Esophagus squamous epithelium (tissue), 4 donors: ENCODE measurements at regions not wholly inside any gene's neighbourhood (a gene's known extent, or its start where the extent isn't known, plus 50 kb on each side); places are given as distances from the start of the nearest gene placed in this dataset.

Source experiments
- POLR2A ChIP-seq, 4 donors: fragments of 450-650 bp; IDR thresholded peaks; one replicate each; pipeline ENCODE4 v1.6.1; 2017; ENCODE audit warnings: antibody characterized with exemption in 4 of 4, mild to moderate bottlenecking in 4 of 4, moderate library complexity in 3 of 4
- TF ChIP-seq, protein P1 (sequence below), 6 experiments: fragments of 450-650 bp in 4 of 6; fragments of 200-600 bp in 2 of 6; sonication (generic) in 2 of 6; IDR thresholded peaks; one replicate each; pipeline ENCODE4 v1.5.1; 2016 to 2019; ENCODE audit warnings: antibody characterized with exemption in 6 of 6, mild to moderate bottlenecking in 4 of 6, moderate library complexity in 4 of 6

DNA sequence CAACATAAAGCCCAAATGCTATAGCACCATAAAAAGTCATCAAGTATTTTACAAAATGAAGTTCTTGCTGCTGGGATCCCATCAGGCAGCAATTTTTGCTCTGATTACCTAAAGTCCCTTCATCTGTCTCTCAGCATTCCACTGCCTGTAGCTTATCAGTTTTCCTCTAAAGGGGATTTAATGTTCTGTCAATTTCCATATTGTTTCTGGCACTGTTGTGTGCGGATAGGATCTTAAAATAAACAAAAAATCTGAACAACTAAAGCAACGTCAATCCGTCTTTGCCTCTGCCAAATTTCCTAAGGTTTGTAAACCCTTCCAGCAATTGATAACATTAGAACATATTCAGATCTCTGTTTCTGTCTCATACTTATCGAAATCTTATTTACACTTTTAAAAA lies 1126.3 kb upstream of the RAG2 start:
- TF ChIP-seq, protein P1, sequence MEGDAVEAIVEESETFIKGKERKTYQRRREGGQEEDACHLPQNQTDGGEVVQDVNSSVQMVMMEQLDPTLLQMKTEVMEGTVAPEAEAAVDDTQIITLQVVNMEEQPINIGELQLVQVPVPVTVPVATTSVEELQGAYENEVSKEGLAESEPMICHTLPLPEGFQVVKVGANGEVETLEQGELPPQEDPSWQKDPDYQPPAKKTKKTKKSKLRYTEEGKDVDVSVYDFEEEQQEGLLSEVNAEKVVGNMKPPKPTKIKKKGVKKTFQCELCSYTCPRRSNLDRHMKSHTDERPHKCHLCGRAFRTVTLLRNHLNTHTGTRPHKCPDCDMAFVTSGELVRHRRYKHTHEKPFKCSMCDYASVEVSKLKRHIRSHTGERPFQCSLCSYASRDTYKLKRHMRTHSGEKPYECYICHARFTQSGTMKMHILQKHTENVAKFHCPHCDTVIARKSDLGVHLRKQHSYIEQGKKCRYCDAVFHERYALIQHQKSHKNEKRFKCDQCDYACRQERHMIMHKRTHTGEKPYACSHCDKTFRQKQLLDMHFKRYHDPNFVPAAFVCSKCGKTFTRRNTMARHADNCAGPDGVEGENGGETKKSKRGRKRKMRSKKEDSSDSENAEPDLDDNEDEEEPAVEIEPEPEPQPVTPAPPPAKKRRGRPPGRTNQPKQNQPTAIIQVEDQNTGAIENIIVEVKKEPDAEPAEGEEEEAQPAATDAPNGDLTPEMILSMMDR (IDR thresholded peaks at IDR 0.05): no peak
- TF ChIP-seq POLR2A (IDR thresholded peaks at IDR 0.05): no peak
